ENCODE measurements at regions not wholly inside any gene's neighbourhood (a gene's known extent, or its start where the extent isn't known, plus 50 kb on each side); places are given as distances from the start of the nearest gene placed in this dataset.

GRCh38 chr1:68308034-68308433, 75.7 kb upstream of the WLS start (continued):
- TF ChIP-seq, protein P1, sequence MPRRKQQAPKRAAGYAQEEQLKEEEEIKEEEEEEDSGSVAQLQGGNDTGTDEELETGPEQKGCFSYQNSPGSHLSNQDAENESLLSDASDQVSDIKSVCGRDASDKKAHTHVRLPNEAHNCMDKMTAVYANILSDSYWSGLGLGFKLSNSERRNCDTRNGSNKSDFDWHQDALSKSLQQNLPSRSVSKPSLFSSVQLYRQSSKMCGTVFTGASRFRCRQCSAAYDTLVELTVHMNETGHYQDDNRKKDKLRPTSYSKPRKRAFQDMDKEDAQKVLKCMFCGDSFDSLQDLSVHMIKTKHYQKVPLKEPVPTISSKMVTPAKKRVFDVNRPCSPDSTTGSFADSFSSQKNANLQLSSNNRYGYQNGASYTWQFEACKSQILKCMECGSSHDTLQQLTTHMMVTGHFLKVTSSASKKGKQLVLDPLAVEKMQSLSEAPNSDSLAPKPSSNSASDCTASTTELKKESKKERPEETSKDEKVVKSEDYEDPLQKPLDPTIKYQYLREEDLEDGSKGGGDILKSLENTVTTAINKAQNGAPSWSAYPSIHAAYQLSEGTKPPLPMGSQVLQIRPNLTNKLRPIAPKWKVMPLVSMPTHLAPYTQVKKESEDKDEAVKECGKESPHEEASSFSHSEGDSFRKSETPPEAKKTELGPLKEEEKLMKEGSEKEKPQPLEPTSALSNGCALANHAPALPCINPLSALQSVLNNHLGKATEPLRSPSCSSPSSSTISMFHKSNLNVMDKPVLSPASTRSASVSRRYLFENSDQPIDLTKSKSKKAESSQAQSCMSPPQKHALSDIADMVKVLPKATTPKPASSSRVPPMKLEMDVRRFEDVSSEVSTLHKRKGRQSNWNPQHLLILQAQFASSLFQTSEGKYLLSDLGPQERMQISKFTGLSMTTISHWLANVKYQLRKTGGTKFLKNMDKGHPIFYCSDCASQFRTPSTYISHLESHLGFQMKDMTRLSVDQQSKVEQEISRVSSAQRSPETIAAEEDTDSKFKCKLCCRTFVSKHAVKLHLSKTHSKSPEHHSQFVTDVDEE (CRISPR knock-in tag; IDR thresholded peaks at IDR 0.05) = no peak
- TF ChIP-seq TOX (CRISPR knock-in tag; IDR thresholded peaks at IDR 0.05; ENCODE audit: borderline replicate concordance) (no peak), OSR1 (CRISPR knock-in tag; IDR thresholded peaks at IDR 0.05) (no peak)

GRCh38 chr1:68307378-68307787, 75.1 kb upstream of the WLS start:
- no peak for TF ChIP-seq CSRNP3 (CRISPR knock-in tag; IDR thresholded peaks at IDR 0.05)
- TF ChIP-seq ARNTL (CRISPR knock-in tag; IDR thresholded peaks at IDR 0.05; ENCODE audit: borderline replicate concordance, low read depth) = no peak
- TF ChIP-seq ZFP30 (CRISPR knock-in tag; IDR thresholded peaks at IDR 0.05) = no peak
- TF ChIP-seq PATZ1 (CRISPR knock-in tag; IDR thresholded peaks at IDR 0.05; ENCODE audit: borderline replicate concordance) = no peak
- TF ChIP-seq TCF4 (CRISPR knock-in tag; IDR thresholded peaks at IDR 0.05; ENCODE audit: borderline replicate concordance) = no peak
- TF ChIP-seq ZC3H10 (CRISPR knock-in tag; IDR thresholded peaks at IDR 0.05) = no peak
- TF ChIP-seq RARB (CRISPR knock-in tag; IDR thresholded peaks at IDR 0.05) = no peak
- no peak for TF ChIP-seq ZNF8 (CRISPR knock-in tag; IDR thresholded peaks at IDR 0.05)
- no peak for TF ChIP-seq CSDC2 (CRISPR knock-in tag; IDR thresholded peaks at IDR 0.05)
- no peak for TF ChIP-seq ISL1 (CRISPR knock-in tag; IDR thresholded peaks at IDR 0.05)
- no peak for TF ChIP-seq SNAI2 (CRISPR knock-in tag; IDR thresholded peaks at IDR 0.05)
- TF ChIP-seq, protein P1 (CRISPR knock-in tag; IDR thresholded peaks at IDR 0.05) = no peak
- TF ChIP-seq, protein P2, sequence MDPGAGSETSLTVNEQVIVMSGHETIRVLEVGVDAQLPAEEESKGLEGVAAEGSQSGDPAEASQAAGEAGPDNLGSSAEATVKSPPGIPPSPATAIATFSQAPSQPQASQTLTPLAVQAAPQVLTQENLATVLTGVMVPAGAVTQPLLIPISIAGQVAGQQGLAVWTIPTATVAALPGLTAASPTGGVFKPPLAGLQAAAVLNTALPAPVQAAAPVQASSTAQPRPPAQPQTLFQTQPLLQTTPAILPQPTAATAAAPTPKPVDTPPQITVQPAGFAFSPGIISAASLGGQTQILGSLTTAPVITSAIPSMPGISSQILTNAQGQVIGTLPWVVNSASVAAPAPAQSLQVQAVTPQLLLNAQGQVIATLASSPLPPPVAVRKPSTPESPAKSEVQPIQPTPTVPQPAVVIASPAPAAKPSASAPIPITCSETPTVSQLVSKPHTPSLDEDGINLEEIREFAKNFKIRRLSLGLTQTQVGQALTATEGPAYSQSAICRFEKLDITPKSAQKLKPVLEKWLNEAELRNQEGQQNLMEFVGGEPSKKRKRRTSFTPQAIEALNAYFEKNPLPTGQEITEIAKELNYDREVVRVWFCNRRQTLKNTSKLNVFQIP (CRISPR knock-in tag; IDR thresholded peaks at IDR 0.05; ENCODE audit: borderline replicate concordance, low read depth) = no peak
- TF ChIP-seq ZNF565 (CRISPR knock-in tag; conservative IDR thresholded peaks at IDR 0.05; ENCODE audit: low read depth) = no peak
- TF ChIP-seq TOX (CRISPR knock-in tag; IDR thresholded peaks at IDR 0.05; ENCODE audit: borderline replicate concordance) = no peak
- TF ChIP-seq, protein P3, sequence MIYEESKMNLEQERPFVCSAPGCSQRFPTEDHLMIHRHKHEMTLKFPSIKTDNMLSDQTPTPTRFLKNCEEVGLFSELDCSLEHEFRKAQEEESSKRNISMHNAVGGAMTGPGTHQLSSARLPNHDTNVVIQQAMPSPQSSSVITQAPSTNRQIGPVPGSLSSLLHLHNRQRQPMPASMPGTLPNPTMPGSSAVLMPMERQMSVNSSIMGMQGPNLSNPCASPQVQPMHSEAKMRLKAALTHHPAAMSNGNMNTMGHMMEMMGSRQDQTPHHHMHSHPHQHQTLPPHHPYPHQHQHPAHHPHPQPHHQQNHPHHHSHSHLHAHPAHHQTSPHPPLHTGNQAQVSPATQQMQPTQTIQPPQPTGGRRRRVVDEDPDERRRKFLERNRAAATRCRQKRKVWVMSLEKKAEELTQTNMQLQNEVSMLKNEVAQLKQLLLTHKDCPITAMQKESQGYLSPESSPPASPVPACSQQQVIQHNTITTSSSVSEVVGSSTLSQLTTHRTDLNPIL (CRISPR knock-in tag; IDR thresholded peaks at IDR 0.05; ENCODE audit: low read depth) = no peak
- ATAC-seq = no peak

DNA sequence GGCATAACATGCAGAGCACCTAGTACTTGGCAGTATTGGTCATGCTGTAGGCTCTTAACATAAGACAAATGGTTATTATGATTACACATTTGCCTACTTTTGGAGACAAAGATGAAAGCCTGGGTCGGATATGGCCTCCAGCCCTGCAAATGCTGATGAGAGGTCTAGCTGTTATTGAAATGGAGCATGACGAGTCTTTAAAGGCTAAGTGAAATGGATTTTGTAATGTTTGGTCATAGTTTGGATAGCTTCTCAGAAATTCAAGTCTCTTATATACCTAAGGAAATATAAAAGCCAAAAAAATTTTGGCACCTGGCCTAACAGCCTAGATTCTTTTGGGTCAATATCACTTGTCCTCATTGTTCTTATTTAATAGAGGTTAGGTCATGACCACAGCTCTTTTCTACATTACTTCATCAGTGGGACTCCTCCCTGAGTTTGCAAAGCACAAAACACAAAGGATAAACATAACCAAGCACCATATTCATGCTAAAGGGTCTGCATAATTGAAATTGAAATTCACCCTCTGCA, 69.2 kb upstream of the WLS start:
- ATAC-seq = no peak
- TF ChIP-seq, protein P1 (CRISPR knock-in tag; IDR thresholded peaks at IDR 0.05) = no peak
- TF ChIP-seq ZFP3 (CRISPR knock-in tag; IDR thresholded peaks at IDR 0.05) = no peak
- TF ChIP-seq TOX (CRISPR knock-in tag; IDR thresholded peaks at IDR 0.05; ENCODE audit: borderline replicate concordance) = no peak
- TF ChIP-seq ZNF70 (CRISPR knock-in tag; IDR thresholded peaks at IDR 0.05) = no peak
- TF ChIP-seq TCF4 (CRISPR knock-in tag; IDR thresholded peaks at IDR 0.05; ENCODE audit: borderline replicate concordance) = no peak
- TF ChIP-seq ISL1 (CRISPR knock-in tag; IDR thresholded peaks at IDR 0.05) = no peak
- TF ChIP-seq SNAI2 (CRISPR knock-in tag; IDR thresholded peaks at IDR 0.05) = no peak
- no peak for TF ChIP-seq OSR1 (CRISPR knock-in tag; IDR thresholded peaks at IDR 0.05)
- no peak for TF ChIP-seq CSRNP3 (CRISPR knock-in tag; IDR thresholded peaks at IDR 0.05)
- no peak for TF ChIP-seq ESRRG (CRISPR knock-in tag; IDR thresholded peaks at IDR 0.05)
- TF ChIP-seq RARB (CRISPR knock-in tag; IDR thresholded peaks at IDR 0.05) = no peak
